ENCODE measurements at regions not wholly inside any gene's neighbourhood (a gene's known extent, or its start where the extent isn't known, plus 50 kb on each side); places are given as distances from the start of the nearest gene placed in this dataset.

GRCh38 chr17:77317091-77317750 is 176.5 kb downstream of the SEC14L1 start:
- TF ChIP-seq CTCF (IDR thresholded peaks at IDR 0.05; ENCODE audit: low read depth, low read length): no peak
- no peak for TF ChIP-seq EZH2phosphoT487 (IDR thresholded peaks at IDR 0.05; ENCODE audit: low read depth)

All from OCI-LY3 (cell line).